ENCODE measurements at regions not wholly inside any gene's neighbourhood (a gene's known extent, or its start where the extent isn't known, plus 50 kb on each side); places are given as distances from the start of the nearest gene placed in this dataset.

DNA sequence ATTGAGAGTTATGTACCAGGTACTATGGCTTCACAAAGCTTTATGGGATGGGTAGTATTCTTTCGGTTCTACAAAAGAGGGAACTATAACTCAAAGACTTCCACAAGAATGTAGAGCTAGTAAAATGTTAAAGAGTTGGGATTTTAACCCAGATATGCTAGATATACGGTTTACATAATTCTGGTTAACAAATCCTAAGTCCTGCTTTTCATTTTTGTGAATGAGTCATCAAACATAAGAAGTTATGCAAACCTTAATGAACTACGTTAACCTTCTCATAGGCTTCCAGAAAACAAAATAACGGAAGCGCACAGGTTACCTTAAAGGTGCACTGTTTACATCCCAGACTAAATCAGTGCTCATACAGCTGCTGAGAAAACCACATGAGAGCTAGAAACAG lies 1049.3 kb downstream of the MCTP2 start:
- H3K4me2 ChIP-seq, result no peak overlapping the region
- H2AFZ ChIP-seq, result no peak overlapping the region
- no peaks in the 10 kb centered on the region; the same call in 1 of the 2 replicates for H3K27me3 ChIP-seq (ENCODE audit: insufficient read depth)
- H3F3A ChIP-seq (replicated peaks; ENCODE audit: low read depth), result no peaks in the 10 kb centered on the region
- TF ChIP-seq POLR2AphosphoS5 (IDR thresholded peaks at IDR 0.05; ENCODE audit: low read depth) (no peak), CREB1 (CRISPR knock-in tag; IDR thresholded peaks at IDR 0.05; ENCODE audit: low read depth) (no peak), JUNB (IDR thresholded peaks at IDR 0.05; ENCODE audit: unreplicated experiment) (no peak), ZNF331 (CRISPR knock-in tag; IDR thresholded peaks at IDR 0.05; ENCODE audit: low read depth) (no peak), EZH2phosphoT487 (IDR thresholded peaks at IDR 0.05; ENCODE audit: unreplicated experiment) (no peak), EZH2 (IDR thresholded peaks at IDR 0.05; ENCODE audit: low read depth, unreplicated experiment) (no peak), ZNF114 (CRISPR knock-in tag; IDR thresholded peaks at IDR 0.05) (no peak), STAT1 (IDR thresholded peaks at IDR 0.05; ENCODE audit: unreplicated experiment) (no peak), NANOG (IDR thresholded peaks at IDR 0.05; ENCODE audit: borderline replicate concordance) (no peak)
- TF ChIP-seq, protein P1, sequence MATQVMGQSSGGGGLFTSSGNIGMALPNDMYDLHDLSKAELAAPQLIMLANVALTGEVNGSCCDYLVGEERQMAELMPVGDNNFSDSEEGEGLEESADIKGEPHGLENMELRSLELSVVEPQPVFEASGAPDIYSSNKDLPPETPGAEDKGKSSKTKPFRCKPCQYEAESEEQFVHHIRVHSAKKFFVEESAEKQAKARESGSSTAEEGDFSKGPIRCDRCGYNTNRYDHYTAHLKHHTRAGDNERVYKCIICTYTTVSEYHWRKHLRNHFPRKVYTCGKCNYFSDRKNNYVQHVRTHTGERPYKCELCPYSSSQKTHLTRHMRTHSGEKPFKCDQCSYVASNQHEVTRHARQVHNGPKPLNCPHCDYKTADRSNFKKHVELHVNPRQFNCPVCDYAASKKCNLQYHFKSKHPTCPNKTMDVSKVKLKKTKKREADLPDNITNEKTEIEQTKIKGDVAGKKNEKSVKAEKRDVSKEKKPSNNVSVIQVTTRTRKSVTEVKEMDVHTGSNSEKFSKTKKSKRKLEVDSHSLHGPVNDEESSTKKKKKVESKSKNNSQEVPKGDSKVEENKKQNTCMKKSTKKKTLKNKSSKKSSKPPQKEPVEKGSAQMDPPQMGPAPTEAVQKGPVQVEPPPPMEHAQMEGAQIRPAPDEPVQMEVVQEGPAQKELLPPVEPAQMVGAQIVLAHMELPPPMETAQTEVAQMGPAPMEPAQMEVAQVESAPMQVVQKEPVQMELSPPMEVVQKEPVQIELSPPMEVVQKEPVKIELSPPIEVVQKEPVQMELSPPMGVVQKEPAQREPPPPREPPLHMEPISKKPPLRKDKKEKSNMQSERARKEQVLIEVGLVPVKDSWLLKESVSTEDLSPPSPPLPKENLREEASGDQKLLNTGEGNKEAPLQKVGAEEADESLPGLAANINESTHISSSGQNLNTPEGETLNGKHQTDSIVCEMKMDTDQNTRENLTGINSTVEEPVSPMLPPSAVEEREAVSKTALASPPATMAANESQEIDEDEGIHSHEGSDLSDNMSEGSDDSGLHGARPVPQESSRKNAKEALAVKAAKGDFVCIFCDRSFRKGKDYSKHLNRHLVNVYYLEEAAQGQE (IDR thresholded peaks at IDR 0.05; ENCODE audit: unreplicated experiment), result no peak
- TF ChIP-seq, protein P2, sequence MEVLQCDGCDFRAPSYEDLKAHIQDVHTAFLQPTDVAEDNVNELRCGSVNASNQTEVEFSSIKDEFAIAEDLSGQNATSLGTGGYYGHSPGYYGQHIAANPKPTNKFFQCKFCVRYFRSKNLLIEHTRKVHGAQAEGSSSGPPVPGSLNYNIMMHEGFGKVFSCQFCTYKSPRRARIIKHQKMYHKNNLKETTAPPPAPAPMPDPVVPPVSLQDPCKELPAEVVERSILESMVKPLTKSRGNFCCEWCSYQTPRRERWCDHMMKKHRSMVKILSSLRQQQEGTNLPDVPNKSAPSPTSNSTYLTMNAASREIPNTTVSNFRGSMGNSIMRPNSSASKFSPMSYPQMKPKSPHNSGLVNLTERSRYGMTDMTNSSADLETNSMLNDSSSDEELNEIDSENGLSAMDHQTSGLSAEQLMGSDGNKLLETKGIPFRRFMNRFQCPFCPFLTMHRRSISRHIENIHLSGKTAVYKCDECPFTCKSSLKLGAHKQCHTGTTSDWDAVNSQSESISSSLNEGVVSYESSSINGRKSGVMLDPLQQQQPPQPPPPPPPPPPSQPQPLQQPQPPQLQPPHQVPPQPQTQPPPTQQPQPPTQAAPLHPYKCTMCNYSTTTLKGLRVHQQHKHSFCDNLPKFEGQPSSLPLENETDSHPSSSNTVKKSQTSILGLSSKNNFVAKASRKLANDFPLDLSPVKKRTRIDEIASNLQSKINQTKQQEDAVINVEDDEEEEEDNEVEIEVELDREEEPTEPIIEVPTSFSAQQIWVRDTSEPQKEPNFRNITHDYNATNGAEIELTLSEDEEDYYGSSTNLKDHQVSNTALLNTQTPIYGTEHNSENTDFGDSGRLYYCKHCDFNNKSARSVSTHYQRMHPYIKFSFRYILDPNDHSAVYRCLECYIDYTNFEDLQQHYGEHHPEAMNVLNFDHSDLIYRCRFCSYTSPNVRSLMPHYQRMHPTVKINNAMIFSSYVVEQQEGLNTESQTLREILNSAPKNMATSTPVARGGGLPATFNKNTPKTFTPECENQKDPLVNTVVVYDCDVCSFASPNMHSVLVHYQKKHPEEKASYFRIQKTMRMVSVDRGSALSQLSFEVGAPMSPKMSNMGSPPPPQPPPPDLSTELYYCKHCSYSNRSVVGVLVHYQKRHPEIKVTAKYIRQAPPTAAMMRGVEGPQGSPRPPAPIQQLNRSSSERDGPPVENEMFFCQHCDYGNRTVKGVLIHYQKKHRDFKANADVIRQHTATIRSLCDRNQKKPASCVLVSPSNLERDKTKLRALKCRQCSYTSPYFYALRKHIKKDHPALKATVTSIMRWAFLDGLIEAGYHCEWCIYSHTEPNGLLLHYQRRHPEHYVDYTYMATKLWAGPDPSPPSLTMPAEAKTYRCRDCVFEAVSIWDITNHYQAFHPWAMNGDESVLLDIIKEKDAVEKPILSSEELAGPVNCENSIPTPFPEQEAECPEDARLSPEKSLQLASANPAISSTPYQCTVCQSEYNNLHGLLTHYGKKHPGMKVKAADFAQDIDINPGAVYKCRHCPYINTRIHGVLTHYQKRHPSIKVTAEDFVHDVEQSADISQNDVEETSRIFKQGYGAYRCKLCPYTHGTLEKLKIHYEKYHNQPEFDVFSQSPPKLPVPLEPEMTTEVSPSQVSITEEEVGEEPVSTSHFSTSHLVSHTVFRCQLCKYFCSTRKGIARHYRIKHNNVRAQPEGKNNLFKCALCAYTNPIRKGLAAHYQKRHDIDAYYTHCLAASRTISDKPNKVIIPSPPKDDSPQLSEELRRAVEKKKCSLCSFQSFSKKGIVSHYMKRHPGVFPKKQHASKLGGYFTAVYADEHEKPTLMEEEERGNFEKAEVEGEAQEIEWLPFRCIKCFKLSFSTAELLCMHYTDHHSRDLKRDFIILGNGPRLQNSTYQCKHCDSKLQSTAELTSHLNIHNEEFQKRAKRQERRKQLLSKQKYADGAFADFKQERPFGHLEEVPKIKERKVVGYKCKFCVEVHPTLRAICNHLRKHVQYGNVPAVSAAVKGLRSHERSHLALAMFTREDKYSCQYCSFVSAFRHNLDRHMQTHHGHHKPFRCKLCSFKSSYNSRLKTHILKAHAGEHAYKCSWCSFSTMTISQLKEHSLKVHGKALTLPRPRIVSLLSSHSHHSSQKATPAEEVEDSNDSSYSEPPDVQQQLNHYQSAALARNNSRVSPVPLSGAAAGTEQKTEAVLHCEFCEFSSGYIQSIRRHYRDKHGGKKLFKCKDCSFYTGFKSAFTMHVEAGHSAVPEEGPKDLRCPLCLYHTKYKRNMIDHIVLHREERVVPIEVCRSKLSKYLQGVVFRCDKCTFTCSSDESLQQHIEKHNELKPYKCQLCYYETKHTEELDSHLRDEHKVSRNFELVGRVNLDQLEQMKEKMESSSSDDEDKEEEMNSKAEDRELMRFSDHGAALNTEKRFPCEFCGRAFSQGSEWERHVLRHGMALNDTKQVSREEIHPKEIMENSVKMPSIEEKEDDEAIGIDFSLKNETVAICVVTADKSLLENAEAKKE (CRISPR knock-in tag; IDR thresholded peaks at IDR 0.05), result no peak
- TF ChIP-seq, protein P3, sequence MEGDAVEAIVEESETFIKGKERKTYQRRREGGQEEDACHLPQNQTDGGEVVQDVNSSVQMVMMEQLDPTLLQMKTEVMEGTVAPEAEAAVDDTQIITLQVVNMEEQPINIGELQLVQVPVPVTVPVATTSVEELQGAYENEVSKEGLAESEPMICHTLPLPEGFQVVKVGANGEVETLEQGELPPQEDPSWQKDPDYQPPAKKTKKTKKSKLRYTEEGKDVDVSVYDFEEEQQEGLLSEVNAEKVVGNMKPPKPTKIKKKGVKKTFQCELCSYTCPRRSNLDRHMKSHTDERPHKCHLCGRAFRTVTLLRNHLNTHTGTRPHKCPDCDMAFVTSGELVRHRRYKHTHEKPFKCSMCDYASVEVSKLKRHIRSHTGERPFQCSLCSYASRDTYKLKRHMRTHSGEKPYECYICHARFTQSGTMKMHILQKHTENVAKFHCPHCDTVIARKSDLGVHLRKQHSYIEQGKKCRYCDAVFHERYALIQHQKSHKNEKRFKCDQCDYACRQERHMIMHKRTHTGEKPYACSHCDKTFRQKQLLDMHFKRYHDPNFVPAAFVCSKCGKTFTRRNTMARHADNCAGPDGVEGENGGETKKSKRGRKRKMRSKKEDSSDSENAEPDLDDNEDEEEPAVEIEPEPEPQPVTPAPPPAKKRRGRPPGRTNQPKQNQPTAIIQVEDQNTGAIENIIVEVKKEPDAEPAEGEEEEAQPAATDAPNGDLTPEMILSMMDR (conservative IDR thresholded peaks at IDR 0.05; ENCODE audit: low read depth in 2 of 2), result no peak
- TF ChIP-seq, protein P4, sequence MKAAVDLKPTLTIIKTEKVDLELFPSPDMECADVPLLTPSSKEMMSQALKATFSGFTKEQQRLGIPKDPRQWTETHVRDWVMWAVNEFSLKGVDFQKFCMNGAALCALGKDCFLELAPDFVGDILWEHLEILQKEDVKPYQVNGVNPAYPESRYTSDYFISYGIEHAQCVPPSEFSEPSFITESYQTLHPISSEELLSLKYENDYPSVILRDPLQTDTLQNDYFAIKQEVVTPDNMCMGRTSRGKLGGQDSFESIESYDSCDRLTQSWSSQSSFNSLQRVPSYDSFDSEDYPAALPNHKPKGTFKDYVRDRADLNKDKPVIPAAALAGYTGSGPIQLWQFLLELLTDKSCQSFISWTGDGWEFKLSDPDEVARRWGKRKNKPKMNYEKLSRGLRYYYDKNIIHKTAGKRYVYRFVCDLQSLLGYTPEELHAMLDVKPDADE (IDR thresholded peaks at IDR 0.05), result no peak
- no peak overlapping the region for H3K27ac ChIP-seq (ENCODE audit: low read depth)
- DNase-seq (ENCODE audit: low spot score), result no peak
- peaks cover 2% of the 10 kb centered on the region for H3K27me3 Mint-ChIP-seq (ENCODE audit: insufficient read depth, low read depth, poor library complexity)
- no peaks in the 10 kb centered on the region for H4K20me1 ChIP-seq (replicated peaks; ENCODE audit: insufficient read depth)
- peaks cover 12% of the 10 kb centered on the region for H3K4me1 Mint-ChIP-seq
- no peaks in the 10 kb centered on the region for H3K9me3 Mint-ChIP-seq
- peaks cover 3% of the 10 kb centered on the region; the same call in 1 of the 2 replicates for H3K9me2 ChIP-seq (ENCODE audit: insufficient read depth)
- H3K36me3 Mint-ChIP-seq (ENCODE audit: low read depth), result no peaks in the 10 kb centered on the region
- H3K27ac Mint-ChIP-seq, result no peak overlapping the region
- peaks cover 13% of the 10 kb centered on the region for H3K4me1 ChIP-seq (ENCODE audit: insufficient read depth)
- no peak for ATAC-seq
- H3K79me2 ChIP-seq (replicated peaks; ENCODE audit: insufficient read depth), result no peaks in the 10 kb centered on the region
- no peak overlapping the region for H3K4me3 Mint-ChIP-seq
- H3K36me3 ChIP-seq (ENCODE audit: insufficient read depth), result no peaks in the 10 kb centered on the region
- H3K4me3 ChIP-seq, result no peak overlapping the region
